PC-9 (cell line): ENCODE measurements at regions not wholly inside any gene's neighbourhood (a gene's known extent, or its start where the extent isn't known, plus 50 kb on each side); places are given as distances from the start of the nearest gene placed in this dataset.

Source experiments
- BruUV-seq: library from RNA; stranded (reverse); fragments of 400-500 nt; replicated peaks from 2 replicates; lab custom pipeline; 2021; lab: Mats Ljungman, UMichigan
- CTCF ChIA-PET: fragments of 300-600 bp; sonication (Branson Sonifier 250); formaldehyde crosslinking; loops from one replicate; lab custom pipeline; 2022; ENCODE audit warnings: antibody characterized with exemption; lab: Charles Lee
- POLR2A ChIA-PET: fragments of 300-600 bp; sonication (Branson Sonifier 250); formaldehyde crosslinking; loops from one replicate; lab custom pipeline; 2022; ENCODE audit warnings: antibody characterized with exemption; ENCODE audit not compliant: unreplicated experiment; lab: Charles Lee
- DNase-seq, 2 experiments: peaks; one replicate each; pipeline versions ENCODE4 v3.0.0 to v3.0.0-alpha.2; 2015 to 2022; ENCODE audit warnings: mixed read lengths in 1 of 2
- H2AFZ ChIP-seq: fragments of 200-600 bp; sonication (generic); 2 replicates; pipeline ENCODE4 v1.8.1; 2017; ENCODE audit warnings: antibody characterized with exemption
- H3F3A ChIP-seq: fragments of 200-600 bp; sonication (generic); 2 replicates; pipeline ENCODE4 v1.8.1; 2017; ENCODE audit warnings: antibody characterized with exemption, mild to moderate bottlenecking, low read depth; ENCODE audit not compliant: insufficient read depth
- H3K27ac ChIP-seq: fragments of 200-600 bp; sonication (generic); 2 replicates; pipeline ENCODE4 v1.6.1; 2016; ENCODE audit warnings: mixed run types
- H3K27me3 ChIP-seq: fragments of 200-600 bp; sonication (generic); 2 replicates; pipeline ENCODE4 v1.6.1; 2016; ENCODE audit warnings: low read depth, mixed run types; ENCODE audit not compliant: insufficient read depth
- H3K36me3 ChIP-seq: fragments of 200-600 bp; sonication (generic); 2 replicates; pipeline ENCODE4 v1.6.1; 2016; ENCODE audit warnings: low read depth, mixed run types
- H3K4me1 ChIP-seq: fragments of 200-600 bp; sonication (generic); replicated peaks from 2 replicates; pipeline ENCODE4 v1.6.1; 2016; ENCODE audit warnings: mixed run types; ENCODE audit not compliant: insufficient read depth
- H3K4me2 ChIP-seq: fragments of 200-600 bp; sonication (generic); 2 replicates; pipeline ENCODE4 v1.6.1; 2017; ENCODE audit warnings: mixed run types
- H3K4me3 ChIP-seq: fragments of 200-600 bp; sonication (generic); 2 replicates; pipeline ENCODE4 v1.6.1; 2016; ENCODE audit warnings: mixed run types
- H3K79me2 ChIP-seq: fragments of 200-600 bp; sonication (generic); 2 replicates; pipeline ENCODE4 v1.6.1; 2017; ENCODE audit warnings: low read depth, mixed run types
- H3K9me2 ChIP-seq: fragments of 200-600 bp; sonication (generic); 2 replicates; pipeline ENCODE4 v1.8.1; 2017; ENCODE audit warnings: mild to moderate bottlenecking; ENCODE audit not compliant: insufficient read depth
- H3K9me3 ChIP-seq: fragments of 200-600 bp; sonication (generic); 2 replicates; pipeline ENCODE4 v1.8.1; 2016; ENCODE audit warnings: low read depth; ENCODE audit not compliant: insufficient read depth
- H4K20me1 ChIP-seq: fragments of 200-600 bp; sonication (generic); 2 replicates; pipeline ENCODE4 v1.8.1; 2017; ENCODE audit not compliant: insufficient read depth
- EZH2 ChIP-seq: fragments of 200-600 bp; sonication (generic); IDR thresholded peaks from 2 replicates; pipeline ENCODE4 v1.8.0; 2017; ENCODE audit warnings: antibody characterized with exemption, low read depth
- intact Hi-C: fragments of 100-400 bp; cut with micrococcal nuclease; formaldehyde crosslinking; loops from one replicate; pipeline ENCODE4 v1.10.0; 2022; ENCODE audit not compliant: unreplicated experiment
- TF ChIP-seq, protein P1 (sequence below): fragments of 200-600 bp; sonication (generic); conservative IDR thresholded peaks from 2 replicates; pipeline ENCODE4 v1.6.1; 2017; ENCODE audit warnings: mixed run types, antibody characterized with exemption, mild to moderate bottlenecking, moderate library complexity

DNA sequence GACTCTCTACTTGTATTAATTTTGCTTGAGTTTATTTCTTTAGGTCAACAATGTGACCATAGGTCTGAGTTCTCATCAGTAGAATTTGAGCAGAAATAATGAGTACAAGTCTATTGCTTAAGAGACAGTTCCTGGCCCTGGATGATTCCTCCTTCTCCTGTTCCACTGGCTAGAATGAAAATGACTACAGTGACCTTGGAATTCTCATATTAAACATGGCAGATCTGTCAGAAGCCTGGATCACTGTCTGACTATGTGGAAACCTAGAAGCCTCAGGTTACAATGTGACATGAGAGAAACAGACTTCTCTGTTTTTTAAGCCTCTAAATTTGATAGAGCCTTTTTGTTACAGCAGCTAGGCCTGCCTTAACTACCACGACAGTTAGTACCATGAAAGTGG is 82.9 kb upstream of the MED14 start:
- Histone ChIP-seq H3K27ac (no peak overlapping the region), H3K79me2 (no peaks in the 10 kb centered on the region), H3K36me3 (no peaks in the 10 kb centered on the region), H3K27me3 (no peaks in the 10 kb centered on the region), H4K20me1 (no peaks in the 10 kb centered on the region), H3K4me3 (no peak overlapping the region), H3K9me3 (no peaks in the 10 kb centered on the region), H3K4me1 (no peaks in the 10 kb centered on the region), H2AFZ (no peak overlapping the region), H3F3A (no peaks in the 10 kb centered on the region), H3K9me2 (no peaks in the 10 kb centered on the region), H3K4me2 (no peak overlapping the region)
- no peak for TF ChIP-seq EZH2
- TF ChIP-seq, protein P1, sequence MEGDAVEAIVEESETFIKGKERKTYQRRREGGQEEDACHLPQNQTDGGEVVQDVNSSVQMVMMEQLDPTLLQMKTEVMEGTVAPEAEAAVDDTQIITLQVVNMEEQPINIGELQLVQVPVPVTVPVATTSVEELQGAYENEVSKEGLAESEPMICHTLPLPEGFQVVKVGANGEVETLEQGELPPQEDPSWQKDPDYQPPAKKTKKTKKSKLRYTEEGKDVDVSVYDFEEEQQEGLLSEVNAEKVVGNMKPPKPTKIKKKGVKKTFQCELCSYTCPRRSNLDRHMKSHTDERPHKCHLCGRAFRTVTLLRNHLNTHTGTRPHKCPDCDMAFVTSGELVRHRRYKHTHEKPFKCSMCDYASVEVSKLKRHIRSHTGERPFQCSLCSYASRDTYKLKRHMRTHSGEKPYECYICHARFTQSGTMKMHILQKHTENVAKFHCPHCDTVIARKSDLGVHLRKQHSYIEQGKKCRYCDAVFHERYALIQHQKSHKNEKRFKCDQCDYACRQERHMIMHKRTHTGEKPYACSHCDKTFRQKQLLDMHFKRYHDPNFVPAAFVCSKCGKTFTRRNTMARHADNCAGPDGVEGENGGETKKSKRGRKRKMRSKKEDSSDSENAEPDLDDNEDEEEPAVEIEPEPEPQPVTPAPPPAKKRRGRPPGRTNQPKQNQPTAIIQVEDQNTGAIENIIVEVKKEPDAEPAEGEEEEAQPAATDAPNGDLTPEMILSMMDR: no peak
- no TSS peak for BruUV-seq
- DNase-seq: no peak
- intact Hi-C loops: no loop called here
- ChIA-PET POLR2A (no interaction called here), CTCF (no interaction called here)

DNA sequence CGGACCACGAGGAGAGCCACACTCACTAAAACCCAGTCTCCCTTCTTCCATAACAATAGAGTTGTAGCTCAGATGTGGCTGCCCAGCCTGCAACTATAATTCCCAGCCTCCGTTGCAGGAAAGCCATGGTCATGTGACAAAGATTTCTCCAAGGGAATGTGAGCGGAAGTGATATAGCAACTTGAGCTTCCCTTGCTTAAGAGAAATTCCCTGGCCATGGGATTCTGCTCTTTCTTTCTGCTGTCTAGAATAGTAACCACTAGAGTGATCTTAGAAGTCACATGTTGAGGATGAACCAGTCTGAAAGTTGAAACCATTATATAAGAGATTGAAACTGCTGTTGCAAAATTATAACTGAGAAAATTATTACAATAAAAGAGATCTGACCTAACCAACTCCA is 86.4 kb upstream of the MED14 start:
- ChIA-PET CTCF (no interaction called here), POLR2A (no interaction called here)
- Histone ChIP-seq H3K79me2 (no peaks in the 10 kb centered on the region), H3K9me2 (no peaks in the 10 kb centered on the region), H3K4me1 (no peaks in the 10 kb centered on the region), H3K27ac (no peak overlapping the region), H3K36me3 (no peaks in the 10 kb centered on the region), H3K27me3 (no peaks in the 10 kb centered on the region), H3K4me2 (no peak overlapping the region), H3K4me3 (no peak overlapping the region), H3K9me3 (no peaks in the 10 kb centered on the region), H4K20me1 (no peaks in the 10 kb centered on the region), H3F3A (no peaks in the 10 kb centered on the region), H2AFZ (no peak overlapping the region)
- TF ChIP-seq, protein P1: no peak
- no peak for TF ChIP-seq EZH2
- BruUV-seq: no TSS peak
- no peak for DNase-seq
- intact Hi-C loops: no loop called here

DNA sequence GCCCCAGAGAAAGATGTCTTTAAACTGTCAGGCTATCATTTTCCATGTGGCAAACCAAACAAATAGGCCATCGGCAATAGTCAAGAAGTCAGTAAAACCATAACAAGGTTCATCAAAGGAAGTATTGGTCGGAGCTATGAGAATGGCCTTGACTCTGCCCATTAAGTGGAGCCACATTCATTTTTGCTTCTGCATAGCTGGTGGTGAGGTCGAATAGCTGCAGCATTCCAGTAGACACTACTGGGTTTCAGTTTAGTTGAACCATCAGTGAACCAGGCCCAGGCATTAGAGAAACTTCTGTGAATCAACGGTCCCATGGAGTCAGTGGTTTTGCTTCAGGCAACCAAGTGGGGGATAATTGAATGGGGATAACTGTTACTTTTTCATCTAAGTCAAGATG is 92.0 kb upstream of the MED14 start:
- POLR2A ChIA-PET: no interaction called here
- H3K79me2 ChIP-seq: no peaks in the 10 kb centered on the region

More for the DNA sequence above, 92.0 kb upstream of the MED14 start:
- TF ChIP-seq EZH2: no peak
- TF ChIP-seq, protein P1: no peak
- Histone ChIP-seq H3K36me3 (no peaks in the 10 kb centered on the region), H3K9me2 (no peaks in the 10 kb centered on the region), H3K4me1 (no peaks in the 10 kb centered on the region), H3K4me3 (no peak overlapping the region), H3K27me3 (no peaks in the 10 kb centered on the region), H3K4me2 (no peak overlapping the region), H4K20me1 (no peaks in the 10 kb centered on the region), H3K27ac (no peak overlapping the region), H2AFZ (no peak overlapping the region), H3K9me3 (no peaks in the 10 kb centered on the region), H3F3A (no peaks in the 10 kb centered on the region)
- DNase-seq: no peak
- BruUV-seq: no TSS peak
- intact Hi-C loops: no loop called here
- CTCF ChIA-PET: interaction anchor here (0.6 kb wide), 1 partner anchor 49 kb away, joined by 3 read pairs; no protein-coding TSS in a partner anchor
